Stimulated activated CD4-positive, alpha-beta T cell treated with anti-CD3 and anti-CD28 coated beads, Interleukin-12 subunit alpha, Interleukin-12 subunit beta, amount 100 ng/mL, for 4 hours (primary cell): ENCODE measurements at regions not wholly inside any gene's neighbourhood (a gene's known extent, or its start where the extent isn't known, plus 50 kb on each side); places are given as distances from the start of the nearest gene placed in this dataset.

Source experiments
- DNase-seq: peaks from one replicate; pipeline ENCODE4 v3.0.0-alpha.2; 2020

GRCh38 chr3:117874904-117875874, 1159.5 kb downstream of the IGSF11 start:
- DNase-seq: no peak

DNA sequence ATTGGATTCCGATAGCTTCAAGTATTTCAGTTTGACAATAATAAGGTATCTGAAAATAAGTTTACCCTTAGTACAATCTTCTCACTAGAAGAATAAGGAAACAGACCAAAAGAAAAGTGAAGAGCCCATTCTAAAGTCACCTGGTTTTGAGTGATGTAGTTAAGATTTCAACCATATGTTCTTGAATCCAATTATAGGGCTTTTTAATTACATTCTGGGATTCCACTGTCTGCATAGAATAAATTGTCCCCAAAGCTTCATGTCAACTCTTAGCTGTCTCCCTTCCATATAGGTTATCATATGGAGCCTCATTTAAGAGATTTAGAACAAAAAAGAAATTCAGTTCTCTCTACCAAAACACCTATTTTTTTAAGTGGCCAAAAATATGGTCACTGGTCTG, 1158.8 kb downstream of the IGSF11 start:
- no peak for DNase-seq

DNA sequence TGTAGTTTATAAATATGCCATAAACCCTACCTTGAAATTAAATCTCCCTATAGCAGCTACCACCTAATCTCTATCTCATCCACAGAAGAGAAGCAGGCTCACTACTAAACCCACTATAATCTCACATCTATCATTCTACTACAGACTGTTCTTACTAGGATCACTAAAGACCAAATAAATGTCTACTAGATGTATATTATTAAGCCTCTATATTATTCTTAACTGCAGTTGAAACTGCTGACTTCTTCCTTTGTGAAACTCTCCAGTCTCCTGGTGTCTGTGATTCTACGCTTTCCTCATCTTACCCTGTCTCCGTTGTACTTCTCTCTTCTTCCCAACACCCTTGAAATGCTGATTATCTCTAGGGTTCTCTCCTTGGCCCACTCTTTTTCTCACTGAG, 1154.0 kb downstream of the IGSF11 start:
- no peak for DNase-seq

GRCh38 chr3:117881210-117881609, 1153.4 kb downstream of the IGSF11 start:
- no peak for DNase-seq

GRCh38 chr3:117885011-117885441, 1149.6 kb downstream of the IGSF11 start:
- DNase-seq: no peak

DNA sequence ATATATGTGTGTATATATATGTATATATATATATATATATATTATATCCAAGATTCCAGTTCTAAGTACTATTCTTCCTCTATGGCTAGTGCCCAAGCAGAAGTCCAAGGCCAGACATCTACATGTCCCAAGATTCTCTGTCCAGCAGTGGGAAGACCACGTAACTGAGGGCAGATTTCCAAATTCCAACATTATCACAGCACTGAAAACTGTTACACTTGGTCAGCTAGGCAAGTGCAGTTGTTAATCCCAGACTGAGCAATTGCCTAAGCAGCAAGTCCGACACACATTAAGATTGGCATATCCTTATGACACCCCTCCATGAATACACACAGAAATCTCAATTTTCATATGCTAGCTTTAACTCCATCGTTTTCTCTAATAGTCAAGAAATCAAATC, 1148.5 kb downstream of the IGSF11 start:
- DNase-seq: no peak

DNA sequence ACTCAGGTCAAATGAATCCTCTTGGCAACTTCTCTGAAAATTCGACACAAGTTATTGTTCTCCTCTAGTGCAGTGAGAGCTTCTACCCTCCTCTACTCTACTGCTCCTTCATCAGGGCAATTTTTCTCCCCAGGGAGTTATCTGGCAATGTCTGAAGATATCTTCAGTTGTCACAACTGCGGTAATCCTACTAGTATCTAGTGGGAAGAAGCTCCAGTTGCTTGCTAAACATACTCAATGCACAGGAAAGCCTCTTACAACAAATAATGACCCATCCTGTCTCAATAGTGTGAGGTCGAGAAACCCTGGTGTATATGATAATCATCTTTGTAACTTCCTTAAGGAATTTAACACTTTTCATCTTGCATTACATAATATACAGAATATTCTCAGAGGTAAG, 1147.6 kb downstream of the IGSF11 start:
- no peak for DNase-seq

DNA sequence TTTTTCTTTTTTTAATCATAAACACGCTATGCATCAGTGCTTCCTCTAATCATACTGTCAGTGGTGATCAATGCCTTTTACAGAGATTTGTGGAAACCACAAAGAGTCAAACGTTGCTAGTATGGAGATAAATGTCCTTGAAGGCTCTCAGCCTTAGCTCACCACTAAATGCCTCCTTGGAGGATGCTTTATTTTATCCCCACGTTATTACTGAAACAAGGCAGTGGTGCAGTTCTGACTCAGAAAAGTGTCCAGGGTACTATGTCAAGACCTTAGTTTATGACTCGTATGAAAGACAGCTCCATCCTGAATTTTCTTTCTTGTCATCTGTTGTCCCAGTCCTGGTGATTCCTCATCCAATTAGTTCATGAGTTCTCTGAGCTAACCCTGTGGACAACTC, 1146.7 kb downstream of the IGSF11 start:
- DNase-seq: no peak

DNA sequence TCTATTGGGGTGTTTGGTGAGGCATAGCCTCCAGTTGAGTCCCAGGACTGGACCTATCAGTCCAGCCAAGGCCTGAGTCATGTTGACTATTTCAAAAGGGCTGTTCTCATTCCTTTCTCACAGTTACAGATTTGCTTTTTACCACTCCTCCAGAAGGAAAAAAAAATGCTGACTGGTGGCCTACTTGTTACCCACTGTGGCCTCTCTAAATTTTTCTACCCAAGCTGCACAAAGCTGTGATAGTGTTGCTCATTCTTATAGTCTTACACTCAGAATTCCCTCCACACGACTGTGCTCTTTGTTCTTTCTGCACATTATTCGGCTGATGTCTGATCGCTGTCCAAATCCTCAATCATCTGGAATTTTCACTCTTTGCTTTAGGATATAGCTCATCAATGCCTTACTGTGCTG, 1142.2 kb downstream of the IGSF11 start:
- DNase-seq: no peak

- no peak for DNase-seq
These were observed 1141.6 kb downstream of the IGSF11 start for GRCh38 chr3:117893001-117893400.

DNA sequence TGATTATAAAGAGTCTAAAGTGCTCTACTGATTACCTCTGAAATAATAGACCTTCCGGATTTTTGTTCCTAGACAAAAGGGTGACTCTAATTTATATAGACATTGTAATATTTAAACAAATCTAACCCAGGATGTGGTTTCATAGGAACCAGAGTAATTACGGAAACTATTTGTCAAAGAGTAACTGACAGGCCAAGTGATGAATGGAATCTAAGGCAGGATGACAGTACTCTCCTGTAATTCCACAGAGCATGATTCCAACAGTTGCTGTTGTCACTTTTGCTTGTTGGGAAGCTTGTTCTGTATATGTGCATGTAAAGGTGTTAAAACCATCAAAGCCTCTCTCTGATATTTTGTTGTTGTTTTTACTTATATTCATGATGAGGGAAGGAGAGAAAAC, 1141.0 kb downstream of the IGSF11 start:
- no peak for DNase-seq

GRCh38 chr3:117898722-117899522, 1135.7 kb downstream of the IGSF11 start:
- DNase-seq: no peak

DNA sequence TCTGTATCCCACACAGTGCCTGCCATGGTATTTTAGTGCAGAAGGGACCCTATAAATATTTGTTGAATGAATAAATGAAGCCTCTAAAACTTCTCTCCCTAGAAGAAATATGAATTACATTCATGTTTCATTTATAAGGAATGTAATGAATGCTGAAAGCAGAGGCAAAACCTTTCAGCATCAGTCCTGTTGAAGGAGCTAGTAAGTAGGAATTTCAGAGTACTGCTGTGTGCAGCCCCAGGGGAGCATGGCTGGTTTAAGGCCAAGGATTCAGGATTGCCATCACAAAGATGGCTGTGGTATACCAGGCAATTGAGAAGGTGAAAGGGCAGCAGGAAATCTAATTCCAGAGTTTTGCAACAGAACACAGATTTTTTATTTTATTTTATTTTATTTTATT, 1131.4 kb downstream of the IGSF11 start:
- no peak for DNase-seq

GRCh38 chr3:117910820-117911521, 1123.7 kb downstream of the IGSF11 start:
- DNase-seq: no peak

DNA sequence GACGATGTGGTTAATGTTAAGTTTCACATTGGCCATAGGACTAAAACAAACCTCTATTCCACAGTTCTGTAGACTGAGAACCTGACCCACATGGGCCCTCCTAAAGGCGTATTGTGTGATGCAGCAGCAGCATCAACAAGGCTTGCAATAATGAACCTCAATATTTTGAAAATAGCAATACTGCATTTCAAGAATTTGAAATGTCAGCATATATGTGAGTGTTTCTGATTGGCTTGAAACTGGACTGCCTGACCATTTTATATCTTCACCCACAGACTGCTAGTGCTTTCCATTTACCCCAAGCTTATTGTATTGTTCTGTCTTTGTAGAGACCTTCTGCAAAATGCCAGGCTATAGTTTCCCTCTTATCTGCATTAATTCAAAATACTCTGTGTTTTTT, 1122.3 kb downstream of the IGSF11 start:
- DNase-seq: no peak

DNA sequence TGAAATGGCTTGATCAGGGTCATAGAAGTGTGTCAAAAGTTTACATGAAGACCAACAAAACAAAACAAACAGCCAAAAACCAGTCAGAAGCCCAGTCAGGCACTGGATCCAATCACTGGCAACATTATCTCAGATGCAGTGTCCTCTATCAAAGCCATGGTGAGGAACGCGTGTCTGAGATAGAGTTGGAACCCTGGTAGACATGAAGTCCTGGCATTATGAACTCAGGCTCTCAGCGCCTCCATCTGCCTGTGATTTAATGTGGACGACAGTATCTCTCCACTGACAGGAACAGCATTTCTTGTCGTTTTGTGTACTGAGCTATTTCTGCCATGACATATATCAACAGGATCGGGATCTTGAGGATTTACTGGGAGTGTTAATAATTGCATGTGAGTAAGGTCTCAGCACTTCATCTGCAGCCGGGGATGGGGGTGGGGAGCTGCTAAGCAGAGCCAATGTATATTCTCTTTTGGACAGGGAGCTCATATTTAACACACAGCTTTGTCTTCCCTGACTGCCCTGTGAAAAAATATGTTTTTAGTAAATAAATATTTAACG, 1120.0 kb downstream of the IGSF11 start:
- DNase-seq: no peak

DNA sequence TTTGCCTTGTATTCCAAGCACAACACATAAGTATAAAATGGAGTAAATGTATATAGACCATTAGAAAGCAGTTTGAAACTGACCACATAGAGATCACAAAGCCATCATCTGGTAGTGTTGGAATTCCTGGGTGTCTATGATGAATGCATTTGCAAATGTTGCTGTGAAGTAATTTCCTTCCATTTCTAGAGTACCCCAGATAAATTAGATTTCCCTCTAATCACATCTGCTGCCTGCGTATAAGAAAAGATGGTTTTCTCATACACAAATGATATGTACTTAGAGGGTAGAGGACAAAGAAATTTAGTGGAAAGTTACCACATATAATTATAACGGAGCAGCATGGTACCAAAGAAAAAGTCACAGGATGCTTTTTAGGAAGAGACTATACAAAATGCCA, 1117.8 kb downstream of the IGSF11 start:
- DNase-seq: no peak

DNA sequence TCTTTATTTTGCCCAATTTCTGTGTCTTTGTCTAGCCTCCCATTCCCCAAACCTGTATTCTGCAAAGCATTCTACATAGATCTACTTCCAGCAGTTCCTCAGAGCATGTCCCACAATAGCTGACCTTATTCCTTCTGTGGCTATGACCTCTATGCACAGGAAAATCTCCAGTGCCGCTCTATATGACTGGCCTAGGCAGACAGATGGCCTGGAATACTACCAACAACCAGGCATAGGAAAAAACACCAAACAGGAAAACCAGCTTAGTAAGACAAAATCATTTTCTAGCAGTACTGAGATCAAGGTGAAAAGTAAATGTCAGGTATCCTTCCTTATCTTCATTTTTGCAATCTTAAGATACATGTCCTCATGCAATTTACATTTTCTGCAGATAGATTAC, 1115.0 kb downstream of the IGSF11 start:
- no peak for DNase-seq

- no peak for DNase-seq
These were observed 1114.3 kb downstream of the IGSF11 start for GRCh38 chr3:117920253-117920898.

DNA sequence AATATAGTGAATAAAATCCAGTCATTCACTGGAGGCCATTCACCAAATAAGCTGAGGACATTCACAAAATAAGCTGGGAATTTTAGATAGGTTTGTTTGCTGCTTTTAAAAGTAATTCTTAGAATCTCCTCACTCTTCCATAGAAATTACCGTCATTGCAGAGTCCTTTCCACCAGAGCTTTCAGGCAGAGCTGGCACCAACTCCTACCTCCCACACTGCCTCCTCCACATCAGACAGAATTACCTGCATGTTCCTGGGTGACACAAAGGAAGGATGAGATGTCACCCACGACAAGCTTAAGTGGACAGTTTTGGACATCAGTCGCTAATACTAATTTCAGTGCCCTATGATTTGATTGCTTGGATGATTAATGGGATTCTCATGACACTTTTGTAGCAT, 1113.2 kb downstream of the IGSF11 start:
- DNase-seq: no peak

DNA sequence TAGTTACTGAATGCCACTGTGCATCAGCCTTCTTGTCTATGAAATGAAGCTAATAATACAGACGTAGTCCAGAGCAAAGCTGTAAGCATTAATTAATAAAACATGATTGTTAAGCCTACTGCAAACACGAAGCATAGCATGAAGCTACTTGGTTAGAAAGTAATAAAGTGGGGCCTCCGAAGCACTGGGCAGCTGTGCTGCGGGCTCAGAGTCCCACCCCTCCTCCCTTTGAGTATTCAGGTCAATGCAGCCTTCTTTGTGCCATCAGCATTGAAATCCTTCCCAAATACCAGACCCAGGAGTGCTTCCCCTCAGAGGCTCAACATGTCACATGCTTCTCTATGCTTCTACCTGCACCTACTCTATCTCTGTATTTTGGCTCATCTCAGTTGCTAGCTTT, 1112.6 kb downstream of the IGSF11 start:
- no peak for DNase-seq

DNA sequence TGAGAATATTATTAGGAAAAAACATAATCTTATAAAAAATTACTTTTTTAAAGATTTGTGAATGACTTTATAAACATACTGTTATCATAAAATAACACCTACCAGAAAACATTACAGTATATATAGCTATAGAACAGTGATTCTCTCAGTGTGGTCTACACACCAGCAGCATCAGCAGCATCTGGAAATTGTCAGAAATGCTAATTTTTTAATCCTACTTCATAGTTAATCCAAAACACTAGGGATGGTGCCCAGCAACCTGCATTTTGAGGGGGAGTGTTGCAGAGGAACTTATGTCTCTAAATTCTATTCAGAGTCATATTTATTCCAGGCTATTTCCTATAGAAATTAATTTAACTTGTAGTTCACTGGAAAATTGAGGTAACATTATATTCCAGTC, 1107.8 kb downstream of the IGSF11 start:
- no peak for DNase-seq
